HG03469 (cell line): ENCODE measurements at regions not wholly inside any gene's neighbourhood (a gene's known extent, or its start where the extent isn't known, plus 50 kb on each side); places are given as distances from the start of the nearest gene placed in this dataset.

ENCODE experiments used
- ATAC-seq: cut with Tn5 transposase; IDR thresholded peaks from one replicate; pipeline ENCODE4 v1.9.1; 2021; ENCODE audit warnings: mild to moderate bottlenecking, moderate library complexity, moderate number of reproducible peaks; ENCODE audit not compliant: unreplicated experiment

DNA sequence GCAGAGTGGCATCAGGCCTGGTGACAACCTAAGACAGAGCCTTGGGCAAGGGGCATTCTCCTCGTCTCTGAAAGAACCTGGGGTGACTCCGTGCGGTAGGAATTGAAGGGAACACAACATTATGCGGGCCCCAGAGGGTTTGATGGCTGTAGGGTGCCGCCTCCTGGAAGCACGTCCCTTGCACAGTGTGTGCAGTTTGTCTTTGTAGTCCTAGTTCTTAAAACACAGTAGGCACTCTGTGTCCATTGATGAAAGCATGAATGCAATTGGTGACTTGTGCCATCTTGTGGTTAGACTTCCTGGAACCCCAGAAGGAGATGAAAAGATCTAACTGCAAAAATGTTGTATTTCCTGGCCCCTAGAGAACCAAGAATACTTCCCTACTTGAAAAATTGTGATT lies 279.8 kb downstream of the UTP18 start:
- no peak for ATAC-seq

GRCh38 chr17:51541215-51541614 lies 280.9 kb downstream of the UTP18 start:
- ATAC-seq, result no peak

- ATAC-seq, result no peak
Observed at GRCh38 chr17:51546114-51546513, 285.8 kb downstream of the UTP18 start.

- no peak for ATAC-seq
Observed at GRCh38 chr17:51548125-51548524, 287.8 kb downstream of the UTP18 start.

GRCh38 chr17:51555153-51555552 lies 294.8 kb downstream of the UTP18 start:
- no peak for ATAC-seq

GRCh38 chr17:51559778-51560177 lies 299.4 kb downstream of the UTP18 start:
- ATAC-seq, result no peak

DNA sequence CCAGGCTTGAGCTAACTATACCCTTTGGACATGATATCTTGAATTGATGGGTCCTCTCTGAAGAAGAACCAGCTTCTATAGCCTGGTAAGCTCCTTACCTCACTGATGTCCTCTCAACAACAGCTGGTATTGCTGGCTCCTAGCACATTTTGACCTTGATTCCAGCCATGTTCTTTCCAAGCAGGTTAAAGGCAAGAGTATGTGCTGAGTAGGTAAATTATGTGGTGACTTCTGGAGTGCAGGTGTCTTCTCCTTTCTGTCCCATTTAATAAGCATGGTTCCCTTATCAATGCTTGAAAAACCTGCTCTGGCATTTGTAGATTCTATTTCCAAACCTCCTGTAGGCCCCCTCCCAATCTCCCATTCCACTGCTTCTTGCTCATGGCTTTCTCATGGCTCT lies 300.1 kb downstream of the UTP18 start:
- ATAC-seq, result no peak

DNA sequence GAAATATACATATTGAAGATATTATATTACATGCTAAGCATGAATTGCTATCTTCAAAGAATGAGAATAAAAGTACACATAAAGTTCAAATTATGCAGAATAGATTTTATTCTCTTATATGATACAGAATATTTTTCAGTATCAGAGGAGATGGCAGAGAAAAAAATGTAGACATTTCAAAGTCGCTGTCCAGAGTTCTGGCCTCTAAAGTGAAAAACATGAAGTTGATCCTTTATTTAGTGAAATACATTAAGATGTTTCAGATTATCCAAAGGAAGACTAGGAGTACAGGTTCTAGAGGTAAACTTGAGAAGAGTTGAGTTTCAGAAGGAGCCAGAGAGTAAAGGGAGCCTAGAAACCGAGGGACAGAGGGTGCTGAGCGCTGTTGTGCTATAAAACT lies 303.6 kb downstream of the UTP18 start:
- no peak for ATAC-seq

DNA sequence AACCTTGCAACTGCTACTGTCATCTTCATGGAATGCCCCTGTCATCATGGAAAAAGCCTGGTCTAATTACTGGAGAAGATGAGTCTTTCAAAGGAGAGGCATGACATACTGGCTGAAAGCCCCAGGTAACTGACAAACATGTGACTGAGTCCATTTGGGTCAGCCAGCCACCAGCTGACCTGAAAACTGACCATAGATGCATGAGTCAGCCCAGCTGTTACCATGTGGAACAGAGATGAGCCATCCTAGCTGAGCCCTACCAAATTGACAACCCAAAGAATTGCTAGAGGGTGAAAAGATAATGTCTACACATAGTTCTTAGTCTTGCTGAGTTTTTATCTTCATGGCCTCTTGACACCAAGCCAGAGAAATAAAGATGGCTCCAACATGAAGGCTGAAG lies 311.8 kb downstream of the UTP18 start:
- no peak for ATAC-seq
